ENCODE measurements at regions not wholly inside any gene's neighbourhood (a gene's known extent, or its start where the extent isn't known, plus 50 kb on each side); places are given as distances from the start of the nearest gene placed in this dataset.

DNA sequence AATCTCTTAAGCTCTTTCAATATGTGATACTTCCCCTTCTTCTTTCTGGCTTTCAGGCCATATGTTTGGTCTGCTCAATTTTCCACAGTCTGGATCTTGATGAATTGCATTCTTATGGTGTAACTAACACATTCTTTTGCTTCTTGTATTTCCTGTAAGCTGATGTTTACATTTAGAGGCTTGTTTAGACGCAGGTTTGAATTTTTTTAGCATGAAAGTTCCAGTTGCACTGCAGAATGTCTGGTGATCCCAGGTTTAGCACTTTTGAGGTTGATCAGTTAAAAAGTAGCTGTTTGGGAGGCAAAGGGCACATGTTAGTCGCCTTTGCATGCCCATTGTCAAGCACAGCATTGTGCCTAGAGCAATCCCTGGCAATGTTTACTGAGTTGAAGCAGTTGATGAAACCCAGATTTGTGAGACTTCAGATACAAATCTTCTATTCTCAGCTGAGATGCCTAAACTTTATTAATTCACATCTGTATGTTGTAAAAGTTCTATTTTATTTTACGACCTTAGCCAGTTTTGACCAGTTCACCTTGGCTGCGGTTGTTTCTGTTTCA lies 59.6 kb upstream of the SPATA31C2 start:
- Histone ChIP-seq H4K20me1 (replicated peaks; ENCODE audit: insufficient read depth) (no peaks in the 10 kb centered on the region), H3K27me3 (ENCODE audit: insufficient read depth) (no peaks in the 10 kb centered on the region), H3K9me2 (ENCODE audit: insufficient read depth) (no peaks in the 10 kb centered on the region), H2AFZ (peak overlapping the region; percentile 72), H3K27ac (ENCODE audit: low read depth) (no peak overlapping the region), H3K79me2 (replicated peaks; ENCODE audit: insufficient read depth) (no peaks in the 10 kb centered on the region), H3K4me1 (ENCODE audit: insufficient read depth) (peaks cover 25% of the 10 kb centered on the region), H3K4me2 (peak overlapping the region; percentile 24; the same call in 1 of the 2 replicates), H3K36me3 (ENCODE audit: insufficient read depth) (no peaks in the 10 kb centered on the region), H3K4me3 (no peak overlapping the region), H3F3A (replicated peaks; ENCODE audit: low read depth) (no peaks in the 10 kb centered on the region)
- Mint-ChIP-seq H3K4me1 (peaks cover 31% of the 10 kb centered on the region), H3K36me3 (ENCODE audit: low read depth) (no peaks in the 10 kb centered on the region), H3K27ac (peak overlapping the region; percentile 26; the same call in 1 of the 2 replicates), H3K27me3 (ENCODE audit: insufficient read depth, low read depth, poor library complexity) (no peaks in the 10 kb centered on the region), H3K9me3 (no peaks in the 10 kb centered on the region), H3K4me3 (no peak overlapping the region)
- ATAC-seq (no peak; the same call in 2 of the 3 replicates), DNase-seq (ENCODE audit: low spot score) (no peak)
- TF ChIP-seq EZH2phosphoT487 (IDR thresholded peaks at IDR 0.05; ENCODE audit: unreplicated experiment) (no peak), STAT1 (IDR thresholded peaks at IDR 0.05; ENCODE audit: unreplicated experiment) (no peak), POLR2AphosphoS5 (IDR thresholded peaks at IDR 0.05; ENCODE audit: low read depth) (no peak), JUNB (IDR thresholded peaks at IDR 0.05; ENCODE audit: unreplicated experiment) (no peak), NANOG (IDR thresholded peaks at IDR 0.05; ENCODE audit: borderline replicate concordance) (no peak), CREB1 (CRISPR knock-in tag; IDR thresholded peaks at IDR 0.05; ENCODE audit: low read depth) (no peak), ZNF114 (CRISPR knock-in tag; IDR thresholded peaks at IDR 0.05) (no peak)
- TF ChIP-seq, protein P1, sequence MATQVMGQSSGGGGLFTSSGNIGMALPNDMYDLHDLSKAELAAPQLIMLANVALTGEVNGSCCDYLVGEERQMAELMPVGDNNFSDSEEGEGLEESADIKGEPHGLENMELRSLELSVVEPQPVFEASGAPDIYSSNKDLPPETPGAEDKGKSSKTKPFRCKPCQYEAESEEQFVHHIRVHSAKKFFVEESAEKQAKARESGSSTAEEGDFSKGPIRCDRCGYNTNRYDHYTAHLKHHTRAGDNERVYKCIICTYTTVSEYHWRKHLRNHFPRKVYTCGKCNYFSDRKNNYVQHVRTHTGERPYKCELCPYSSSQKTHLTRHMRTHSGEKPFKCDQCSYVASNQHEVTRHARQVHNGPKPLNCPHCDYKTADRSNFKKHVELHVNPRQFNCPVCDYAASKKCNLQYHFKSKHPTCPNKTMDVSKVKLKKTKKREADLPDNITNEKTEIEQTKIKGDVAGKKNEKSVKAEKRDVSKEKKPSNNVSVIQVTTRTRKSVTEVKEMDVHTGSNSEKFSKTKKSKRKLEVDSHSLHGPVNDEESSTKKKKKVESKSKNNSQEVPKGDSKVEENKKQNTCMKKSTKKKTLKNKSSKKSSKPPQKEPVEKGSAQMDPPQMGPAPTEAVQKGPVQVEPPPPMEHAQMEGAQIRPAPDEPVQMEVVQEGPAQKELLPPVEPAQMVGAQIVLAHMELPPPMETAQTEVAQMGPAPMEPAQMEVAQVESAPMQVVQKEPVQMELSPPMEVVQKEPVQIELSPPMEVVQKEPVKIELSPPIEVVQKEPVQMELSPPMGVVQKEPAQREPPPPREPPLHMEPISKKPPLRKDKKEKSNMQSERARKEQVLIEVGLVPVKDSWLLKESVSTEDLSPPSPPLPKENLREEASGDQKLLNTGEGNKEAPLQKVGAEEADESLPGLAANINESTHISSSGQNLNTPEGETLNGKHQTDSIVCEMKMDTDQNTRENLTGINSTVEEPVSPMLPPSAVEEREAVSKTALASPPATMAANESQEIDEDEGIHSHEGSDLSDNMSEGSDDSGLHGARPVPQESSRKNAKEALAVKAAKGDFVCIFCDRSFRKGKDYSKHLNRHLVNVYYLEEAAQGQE (IDR thresholded peaks at IDR 0.05; ENCODE audit: unreplicated experiment): no peak
- TF ChIP-seq, protein P2, sequence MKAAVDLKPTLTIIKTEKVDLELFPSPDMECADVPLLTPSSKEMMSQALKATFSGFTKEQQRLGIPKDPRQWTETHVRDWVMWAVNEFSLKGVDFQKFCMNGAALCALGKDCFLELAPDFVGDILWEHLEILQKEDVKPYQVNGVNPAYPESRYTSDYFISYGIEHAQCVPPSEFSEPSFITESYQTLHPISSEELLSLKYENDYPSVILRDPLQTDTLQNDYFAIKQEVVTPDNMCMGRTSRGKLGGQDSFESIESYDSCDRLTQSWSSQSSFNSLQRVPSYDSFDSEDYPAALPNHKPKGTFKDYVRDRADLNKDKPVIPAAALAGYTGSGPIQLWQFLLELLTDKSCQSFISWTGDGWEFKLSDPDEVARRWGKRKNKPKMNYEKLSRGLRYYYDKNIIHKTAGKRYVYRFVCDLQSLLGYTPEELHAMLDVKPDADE (IDR thresholded peaks at IDR 0.05): no peak
- TF ChIP-seq, protein P3, sequence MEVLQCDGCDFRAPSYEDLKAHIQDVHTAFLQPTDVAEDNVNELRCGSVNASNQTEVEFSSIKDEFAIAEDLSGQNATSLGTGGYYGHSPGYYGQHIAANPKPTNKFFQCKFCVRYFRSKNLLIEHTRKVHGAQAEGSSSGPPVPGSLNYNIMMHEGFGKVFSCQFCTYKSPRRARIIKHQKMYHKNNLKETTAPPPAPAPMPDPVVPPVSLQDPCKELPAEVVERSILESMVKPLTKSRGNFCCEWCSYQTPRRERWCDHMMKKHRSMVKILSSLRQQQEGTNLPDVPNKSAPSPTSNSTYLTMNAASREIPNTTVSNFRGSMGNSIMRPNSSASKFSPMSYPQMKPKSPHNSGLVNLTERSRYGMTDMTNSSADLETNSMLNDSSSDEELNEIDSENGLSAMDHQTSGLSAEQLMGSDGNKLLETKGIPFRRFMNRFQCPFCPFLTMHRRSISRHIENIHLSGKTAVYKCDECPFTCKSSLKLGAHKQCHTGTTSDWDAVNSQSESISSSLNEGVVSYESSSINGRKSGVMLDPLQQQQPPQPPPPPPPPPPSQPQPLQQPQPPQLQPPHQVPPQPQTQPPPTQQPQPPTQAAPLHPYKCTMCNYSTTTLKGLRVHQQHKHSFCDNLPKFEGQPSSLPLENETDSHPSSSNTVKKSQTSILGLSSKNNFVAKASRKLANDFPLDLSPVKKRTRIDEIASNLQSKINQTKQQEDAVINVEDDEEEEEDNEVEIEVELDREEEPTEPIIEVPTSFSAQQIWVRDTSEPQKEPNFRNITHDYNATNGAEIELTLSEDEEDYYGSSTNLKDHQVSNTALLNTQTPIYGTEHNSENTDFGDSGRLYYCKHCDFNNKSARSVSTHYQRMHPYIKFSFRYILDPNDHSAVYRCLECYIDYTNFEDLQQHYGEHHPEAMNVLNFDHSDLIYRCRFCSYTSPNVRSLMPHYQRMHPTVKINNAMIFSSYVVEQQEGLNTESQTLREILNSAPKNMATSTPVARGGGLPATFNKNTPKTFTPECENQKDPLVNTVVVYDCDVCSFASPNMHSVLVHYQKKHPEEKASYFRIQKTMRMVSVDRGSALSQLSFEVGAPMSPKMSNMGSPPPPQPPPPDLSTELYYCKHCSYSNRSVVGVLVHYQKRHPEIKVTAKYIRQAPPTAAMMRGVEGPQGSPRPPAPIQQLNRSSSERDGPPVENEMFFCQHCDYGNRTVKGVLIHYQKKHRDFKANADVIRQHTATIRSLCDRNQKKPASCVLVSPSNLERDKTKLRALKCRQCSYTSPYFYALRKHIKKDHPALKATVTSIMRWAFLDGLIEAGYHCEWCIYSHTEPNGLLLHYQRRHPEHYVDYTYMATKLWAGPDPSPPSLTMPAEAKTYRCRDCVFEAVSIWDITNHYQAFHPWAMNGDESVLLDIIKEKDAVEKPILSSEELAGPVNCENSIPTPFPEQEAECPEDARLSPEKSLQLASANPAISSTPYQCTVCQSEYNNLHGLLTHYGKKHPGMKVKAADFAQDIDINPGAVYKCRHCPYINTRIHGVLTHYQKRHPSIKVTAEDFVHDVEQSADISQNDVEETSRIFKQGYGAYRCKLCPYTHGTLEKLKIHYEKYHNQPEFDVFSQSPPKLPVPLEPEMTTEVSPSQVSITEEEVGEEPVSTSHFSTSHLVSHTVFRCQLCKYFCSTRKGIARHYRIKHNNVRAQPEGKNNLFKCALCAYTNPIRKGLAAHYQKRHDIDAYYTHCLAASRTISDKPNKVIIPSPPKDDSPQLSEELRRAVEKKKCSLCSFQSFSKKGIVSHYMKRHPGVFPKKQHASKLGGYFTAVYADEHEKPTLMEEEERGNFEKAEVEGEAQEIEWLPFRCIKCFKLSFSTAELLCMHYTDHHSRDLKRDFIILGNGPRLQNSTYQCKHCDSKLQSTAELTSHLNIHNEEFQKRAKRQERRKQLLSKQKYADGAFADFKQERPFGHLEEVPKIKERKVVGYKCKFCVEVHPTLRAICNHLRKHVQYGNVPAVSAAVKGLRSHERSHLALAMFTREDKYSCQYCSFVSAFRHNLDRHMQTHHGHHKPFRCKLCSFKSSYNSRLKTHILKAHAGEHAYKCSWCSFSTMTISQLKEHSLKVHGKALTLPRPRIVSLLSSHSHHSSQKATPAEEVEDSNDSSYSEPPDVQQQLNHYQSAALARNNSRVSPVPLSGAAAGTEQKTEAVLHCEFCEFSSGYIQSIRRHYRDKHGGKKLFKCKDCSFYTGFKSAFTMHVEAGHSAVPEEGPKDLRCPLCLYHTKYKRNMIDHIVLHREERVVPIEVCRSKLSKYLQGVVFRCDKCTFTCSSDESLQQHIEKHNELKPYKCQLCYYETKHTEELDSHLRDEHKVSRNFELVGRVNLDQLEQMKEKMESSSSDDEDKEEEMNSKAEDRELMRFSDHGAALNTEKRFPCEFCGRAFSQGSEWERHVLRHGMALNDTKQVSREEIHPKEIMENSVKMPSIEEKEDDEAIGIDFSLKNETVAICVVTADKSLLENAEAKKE (CRISPR knock-in tag; IDR thresholded peaks at IDR 0.05): no peak

Measured in GM23338 (cell line).